ENCODE measurements at regions not wholly inside any gene's neighbourhood (a gene's known extent, or its start where the extent isn't known, plus 50 kb on each side); places are given as distances from the start of the nearest gene placed in this dataset.

- no peaks in the 10 kb centered on the region for H3K79me2 ChIP-seq (replicated peaks; ENCODE audit: insufficient read depth, low read length)
- H3K27ac ChIP-seq (ENCODE audit: low read length) = no peak overlapping the region
- H3K9me3 ChIP-seq (ENCODE audit: low read length) = no peaks in the 10 kb centered on the region
- no peaks in the 10 kb centered on the region for H3K36me3 ChIP-seq (ENCODE audit: insufficient read depth, low read length)
- TF ChIP-seq EZH2 (IDR thresholded peaks at IDR 0.05; ENCODE audit: borderline replicate concordance, insufficient read depth, low read length, poor library complexity, severe bottlenecking) = no peak
- no peak for TF ChIP-seq REST (IDR thresholded peaks at IDR 0.05; ENCODE audit: borderline replicate concordance)
- peak; percentile 64 for TF ChIP-seq SMC3 (conservative IDR thresholded peaks at IDR 0.05; ENCODE audit: poor library complexity)
- TF ChIP-seq MXI1 (conservative IDR thresholded peaks at IDR 0.05; ENCODE audit: poor library complexity, severe bottlenecking) = no peak
- no peak for TF ChIP-seq POLR2AphosphoS5 (IDR thresholded peaks at IDR 0.05)
- peak; percentile 55 for TF ChIP-seq RAD21 (conservative IDR thresholded peaks at IDR 0.05)
- TF ChIP-seq CTCF (IDR thresholded peaks at IDR 0.05; ENCODE audit: poor library complexity, severe bottlenecking) = peak; percentile 56
- TF ChIP-seq TAF1 (IDR thresholded peaks at IDR 0.05; ENCODE audit: low read depth) = no peak
- no peak for TF ChIP-seq EP300 (conservative IDR thresholded peaks at IDR 0.05; ENCODE audit: poor library complexity, severe bottlenecking)
- no peaks in the 10 kb centered on the region for H4K20me1 ChIP-seq (ENCODE audit: insufficient read depth)
- no peak overlapping the region for H3K9ac ChIP-seq (ENCODE audit: low read length)
- no peak overlapping the region for H2AFZ ChIP-seq (ENCODE audit: low read depth, low read length)
- no peak overlapping the region for H3K4me2 ChIP-seq (ENCODE audit: low read length)
- no peaks in the 10 kb centered on the region for H3F3A ChIP-seq (ENCODE audit: insufficient read depth, low read length, poor library complexity, severe bottlenecking)
- no peaks in the 10 kb centered on the region for H3K9me2 ChIP-seq (ENCODE audit: insufficient read depth, low read length)
- H3K4me3 ChIP-seq (ENCODE audit: low read length) = no peak overlapping the region
- no peaks in the 10 kb centered on the region for H3K27me3 ChIP-seq (ENCODE audit: insufficient read depth, low read depth, low read length)
These were observed 198.3 kb downstream of the DUSP10 start for GRCh38 chr1:221543529-221544120.

- Histone ChIP-seq H3K36me3 (ENCODE audit: insufficient read depth, low read length) (no peaks in the 10 kb centered on the region), H4K20me1 (ENCODE audit: insufficient read depth) (no peaks in the 10 kb centered on the region), H3K27me3 (ENCODE audit: insufficient read depth, low read depth, low read length) (no peaks in the 10 kb centered on the region), H3K4me3 (ENCODE audit: low read length) (no peak overlapping the region), H3F3A (ENCODE audit: insufficient read depth, low read length, poor library complexity, severe bottlenecking) (no peaks in the 10 kb centered on the region), H3K9me2 (ENCODE audit: insufficient read depth, low read length) (no peaks in the 10 kb centered on the region), H2AFZ (ENCODE audit: low read depth, low read length) (no peak overlapping the region), H3K27ac (ENCODE audit: low read length) (no peak overlapping the region), H3K79me2 (replicated peaks; ENCODE audit: insufficient read depth, low read length) (no peaks in the 10 kb centered on the region), H3K9ac (ENCODE audit: low read length) (no peak overlapping the region), H3K4me2 (ENCODE audit: low read length) (no peak overlapping the region), H3K9me3 (ENCODE audit: low read length) (no peaks in the 10 kb centered on the region)
- TF ChIP-seq POLR2AphosphoS5 (IDR thresholded peaks at IDR 0.05) = no peak
- no peak for TF ChIP-seq TAF1 (IDR thresholded peaks at IDR 0.05; ENCODE audit: low read depth)
- TF ChIP-seq EP300 (conservative IDR thresholded peaks at IDR 0.05; ENCODE audit: poor library complexity, severe bottlenecking) = no peak
- TF ChIP-seq REST (IDR thresholded peaks at IDR 0.05; ENCODE audit: borderline replicate concordance) = no peak
- TF ChIP-seq SMC3 (conservative IDR thresholded peaks at IDR 0.05; ENCODE audit: poor library complexity) = no peak
- TF ChIP-seq CTCF (IDR thresholded peaks at IDR 0.05; ENCODE audit: poor library complexity, severe bottlenecking) = no peak
- TF ChIP-seq RAD21 (conservative IDR thresholded peaks at IDR 0.05) = no peak
- TF ChIP-seq EZH2 (IDR thresholded peaks at IDR 0.05; ENCODE audit: borderline replicate concordance, insufficient read depth, low read length, poor library complexity, severe bottlenecking) = no peak
These were observed 192.9 kb downstream of the DUSP10 start for GRCh38 chr1:221548942-221549341.
